ENCODE measurements at regions not wholly inside any gene's neighbourhood (a gene's known extent, or its start where the extent isn't known, plus 50 kb on each side); places are given as distances from the start of the nearest gene placed in this dataset.
"Not testable (repeated sequence)": the region's sequence is repeated elsewhere in the genome, so short reads cannot be mapped to it uniquely, and the experiment has no call there.

DNA sequence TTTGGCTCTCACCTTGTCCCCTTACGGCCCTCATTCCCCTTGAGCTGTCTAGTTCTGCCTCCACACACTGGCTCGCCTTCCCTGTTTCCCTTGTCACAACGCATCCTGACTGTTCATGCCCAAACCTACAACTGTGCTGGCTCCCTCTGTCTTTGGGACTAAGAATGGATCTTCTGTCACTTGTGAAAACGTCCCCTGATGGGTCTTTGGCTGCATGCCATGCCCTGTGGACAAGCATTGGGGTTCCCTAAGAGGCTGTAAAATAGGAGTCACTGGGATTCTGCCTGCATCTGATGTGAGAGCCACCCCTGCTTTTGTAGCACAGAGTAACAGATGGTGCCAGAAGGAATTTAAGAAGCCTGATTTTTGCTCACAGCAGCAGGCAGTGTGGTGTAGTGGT, 285.3 kb upstream of the CRY1 start:
- DNase-seq: no peak

DNA sequence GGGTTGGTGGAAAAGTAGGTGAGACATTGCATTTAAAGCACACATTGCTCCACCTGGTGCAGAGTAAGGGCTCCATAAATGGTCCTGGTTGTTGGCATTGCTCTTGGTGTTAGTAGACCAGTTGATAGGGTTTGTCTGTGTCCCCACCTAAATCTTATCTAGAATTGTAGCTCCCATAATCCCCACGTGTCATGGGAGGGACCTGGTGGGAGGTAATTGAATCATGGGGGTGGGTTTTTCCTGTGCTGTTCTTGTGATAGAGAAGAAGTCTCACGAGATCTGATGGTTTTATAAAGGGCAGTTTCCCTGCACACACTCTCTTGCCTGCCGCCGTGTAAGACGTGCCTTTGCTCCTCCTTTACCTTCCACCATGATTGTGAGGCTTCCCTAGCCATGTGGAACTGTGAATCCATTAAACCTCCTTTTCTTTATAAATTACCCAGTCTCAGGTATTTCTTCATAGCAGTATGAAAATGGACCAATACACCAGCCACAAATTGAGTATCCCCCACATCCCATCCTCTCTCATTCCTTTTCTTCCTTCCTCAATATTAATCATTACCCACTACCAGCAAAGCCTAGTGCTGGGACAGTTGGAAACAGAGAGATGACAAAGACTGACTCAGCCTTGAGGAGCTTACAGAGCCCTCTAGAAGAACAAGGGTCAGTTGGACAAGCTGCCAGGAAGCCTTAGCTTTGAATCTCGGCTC, 285.9 kb upstream of the CRY1 start:
- not testable (repeated sequence) for DNase-seq

DNA sequence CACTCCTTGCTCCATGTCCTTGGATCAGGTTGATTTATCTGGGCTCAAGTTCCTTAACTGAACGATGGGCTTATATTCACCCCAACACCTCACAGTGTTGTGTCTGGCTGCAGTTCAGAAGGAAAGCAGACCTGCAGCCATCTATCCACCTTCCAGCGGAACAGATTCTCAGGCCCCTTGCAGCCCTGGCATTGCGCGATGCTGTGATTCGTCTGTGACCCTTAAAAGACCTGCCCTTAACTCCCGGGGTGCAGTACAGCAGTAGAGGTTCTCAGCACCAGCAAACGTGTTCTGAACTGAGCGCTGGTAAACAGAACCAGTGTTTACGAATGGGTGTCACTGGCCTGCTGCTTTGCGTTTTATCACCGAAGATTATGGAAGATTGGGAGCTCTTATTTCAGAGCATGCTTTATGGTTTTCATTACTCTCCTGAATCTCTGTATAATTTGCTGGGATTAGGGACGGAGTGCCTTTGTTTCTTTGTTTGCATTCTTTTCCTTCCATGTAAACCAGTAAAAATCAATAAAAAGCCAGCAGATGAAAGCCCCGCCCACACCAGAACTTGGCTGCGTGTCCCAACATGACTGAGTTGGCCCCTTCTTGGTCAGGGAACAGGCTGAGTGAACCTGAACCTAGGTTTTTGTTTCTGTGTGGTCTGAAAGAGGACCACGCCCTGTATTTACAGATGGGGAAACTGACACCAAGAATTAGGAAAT, 286.7 kb upstream of the CRY1 start:
- no peak for DNase-seq

GRCh38 chr12:107384645-107385044, 291.3 kb upstream of the CRY1 start:
- DNase-seq: no peak

GRCh38 chr12:107385509-107385908, 292.2 kb upstream of the CRY1 start:
- DNase-seq: no peak

DNA sequence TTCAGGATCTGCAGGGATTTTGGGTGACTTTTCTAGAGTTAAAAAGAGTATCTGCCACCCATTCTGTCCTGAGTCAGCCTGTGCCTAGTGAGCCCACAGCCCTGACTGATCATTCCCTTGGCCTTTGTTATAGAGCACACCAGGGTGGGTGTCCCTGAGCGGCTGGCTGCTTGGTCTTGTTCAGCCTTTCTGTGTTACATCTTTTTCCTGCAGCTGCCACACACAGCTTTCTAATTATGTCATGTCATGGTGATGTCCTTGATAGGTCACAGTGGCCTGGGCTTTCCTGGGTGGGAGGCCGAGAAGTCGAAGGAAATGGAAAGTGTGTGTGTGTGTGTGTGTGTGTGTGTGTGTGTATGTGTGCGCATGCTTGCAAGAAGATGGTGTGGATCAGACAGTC, 293.2 kb upstream of the CRY1 start:
- DNase-seq: no peak

GRCh38 chr12:107388263-107388662, 294.9 kb upstream of the CRY1 start:
- DNase-seq: no peak

DNA sequence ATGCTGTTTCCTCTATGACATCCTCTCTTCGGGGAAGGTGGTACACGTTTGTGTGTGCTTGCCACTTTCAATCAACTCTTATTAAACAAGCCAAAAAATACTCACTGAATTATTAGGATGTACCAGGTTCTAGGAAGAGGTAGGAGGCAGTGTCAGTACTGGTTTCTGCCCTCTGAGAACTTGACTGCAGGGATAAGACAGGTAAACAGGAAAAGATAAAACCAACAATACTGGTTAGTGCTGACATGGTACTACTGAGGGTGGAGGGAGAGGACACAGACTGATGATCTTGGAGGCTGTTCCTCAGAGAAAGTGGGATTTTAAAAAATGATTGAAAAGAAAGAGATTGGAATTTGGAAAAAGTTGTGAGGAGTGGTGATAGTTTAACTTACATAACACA, 295.2 kb upstream of the PWP1 start:
- no peak for DNase-seq

DNA sequence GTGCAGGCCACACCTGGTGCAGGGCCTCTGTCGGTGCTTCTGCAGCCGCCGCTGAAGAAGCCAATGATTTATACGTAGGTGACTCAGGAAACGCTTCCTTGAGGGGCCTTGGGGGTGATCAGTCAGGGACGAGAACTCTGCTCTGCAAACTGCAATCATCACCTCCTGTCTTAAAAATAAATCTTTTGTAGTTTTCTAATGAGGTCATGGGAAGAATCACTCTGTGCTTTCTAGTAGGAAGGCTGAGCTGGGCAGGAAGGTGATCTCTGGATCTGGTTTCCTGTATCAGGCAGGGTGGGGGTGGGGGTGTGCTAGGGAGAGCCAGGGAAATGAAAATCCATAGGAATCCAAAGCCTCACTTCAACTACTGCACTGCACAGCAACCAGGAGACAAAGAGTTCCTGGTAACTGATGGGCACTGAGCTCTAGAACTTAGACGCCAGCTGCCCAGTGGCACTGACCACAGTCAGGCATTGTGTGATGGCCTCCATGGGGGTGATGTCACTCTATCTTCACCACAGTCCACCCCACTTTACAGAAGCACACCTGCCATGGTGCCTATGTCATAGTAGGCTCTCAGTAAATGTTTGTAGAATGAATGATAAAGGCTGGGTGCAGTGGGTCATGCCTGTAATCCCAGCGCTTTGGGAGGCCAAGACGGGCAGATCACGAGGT, 292.4 kb upstream of the PWP1 start:
- DNase-seq: no peak

- no peak for DNase-seq
Measured at GRCh38 chr12:107394693-107395092, 290.9 kb upstream of the PWP1 start.

DNA sequence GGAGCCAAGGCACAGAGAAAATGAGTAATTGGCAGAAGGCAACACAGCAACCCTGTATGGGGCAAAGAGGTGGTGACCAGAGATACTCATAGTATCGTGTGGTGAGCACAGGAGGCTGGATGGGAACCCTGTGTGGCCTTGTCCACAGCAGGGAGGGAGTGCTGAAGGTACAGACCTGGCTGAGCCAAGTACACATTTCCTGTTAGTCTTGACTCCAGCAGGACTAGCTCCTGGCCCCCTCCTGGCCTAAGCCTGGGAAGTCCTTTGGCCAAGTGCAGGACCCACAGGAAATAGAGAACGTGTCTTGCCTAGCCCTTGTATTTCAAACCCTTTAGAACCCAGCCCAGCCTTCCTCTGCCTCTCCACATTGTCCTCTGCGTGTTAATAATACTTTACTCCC, 289.8 kb upstream of the PWP1 start:
- DNase-seq: no peak

- DNase-seq: no peak
Measured at GRCh38 chr12:107396991-107397390, 288.6 kb upstream of the PWP1 start.

DNA sequence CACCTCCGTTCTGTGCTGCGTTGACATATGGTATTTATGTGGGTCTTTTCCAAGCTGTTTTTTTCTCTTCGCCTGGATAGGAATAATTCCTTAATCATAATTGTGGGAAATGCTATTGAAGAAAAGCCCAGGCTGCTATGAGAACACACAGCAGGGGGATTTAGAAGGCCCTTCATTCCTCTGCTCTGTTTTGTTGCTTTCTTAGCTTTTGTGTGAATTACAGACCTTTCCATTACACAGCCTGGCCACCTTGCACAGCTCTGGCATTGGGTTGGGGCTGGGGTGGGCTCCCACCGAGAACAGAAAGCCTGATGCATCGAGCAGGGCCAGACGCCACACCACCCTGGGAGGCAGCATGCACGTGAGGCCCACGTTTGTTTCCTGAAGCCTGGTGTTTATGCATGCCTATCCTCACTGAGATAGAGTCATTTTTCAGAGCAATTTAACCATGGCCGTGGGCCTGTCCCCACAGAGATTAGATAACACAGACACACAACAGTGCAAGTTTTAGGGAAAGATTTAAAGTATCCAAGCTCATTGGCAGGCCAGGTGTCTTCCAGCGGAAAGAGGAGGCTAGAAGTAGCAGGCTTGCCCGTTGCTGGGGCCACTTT, 287.6 kb upstream of the PWP1 start:
- DNase-seq: no peak

- no peak for DNase-seq
Measured at GRCh38 chr12:107399046-107399445, 286.6 kb upstream of the PWP1 start.

- peak; percentile 74 for DNase-seq
Measured at GRCh38 chr12:107400686-107401447, 284.7 kb upstream of the PWP1 start.

GRCh38 chr12:107402041-107403022, 283.3 kb upstream of the PWP1 start:
- peak; percentile 70 for DNase-seq

GRCh38 chr12:107404981-107405380, 280.6 kb upstream of the PWP1 start:
- DNase-seq: peak; percentile 39

- no peak for DNase-seq
Measured at GRCh38 chr12:107405436-107405835, 280.2 kb upstream of the PWP1 start.

GRCh38 chr12:107406932-107407331, 278.7 kb upstream of the PWP1 start:
- DNase-seq: no peak

- no peak for DNase-seq
Measured at GRCh38 chr12:107411792-107412535, 273.6 kb upstream of the PWP1 start.

DNA sequence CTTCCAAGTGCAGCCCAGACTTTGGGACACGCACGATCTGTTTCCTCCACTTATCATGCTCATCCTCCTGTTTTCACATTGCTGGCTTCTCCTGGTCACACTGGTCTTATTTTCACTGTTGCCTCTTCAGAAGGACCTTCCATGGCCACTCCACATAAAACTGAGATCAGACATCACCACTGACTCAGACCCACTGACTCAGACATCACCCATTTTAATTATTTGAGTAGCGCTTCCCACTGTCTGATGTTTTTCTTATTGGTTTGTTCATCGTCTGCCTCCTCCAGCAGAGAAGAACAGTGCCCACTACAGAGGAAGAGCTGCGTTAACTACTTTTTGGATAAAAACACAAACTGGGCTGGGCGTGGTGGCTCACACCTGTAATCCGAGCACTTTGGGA, 270.5 kb upstream of the PWP1 start:
- DNase-seq: no peak

Measured in inflammatory macrophage treated with lipopolysaccharide for 4 hours (primary cell).